ENCODE measurements at regions not wholly inside any gene's neighbourhood (a gene's known extent, or its start where the extent isn't known, plus 50 kb on each side); places are given as distances from the start of the nearest gene placed in this dataset.

- no peak for TF ChIP-seq CTCF (IDR thresholded peaks at IDR 0.05; ENCODE audit: control insufficient read depth, extremely low read depth, insufficient read depth)
- no peak for DNase-seq (ENCODE audit: low read depth)
- H3K4me3 ChIP-seq (ENCODE audit: low read depth, low read length) = no peak overlapping the region
These were observed 559.0 kb downstream of the TBC1D4 start for GRCh38 chr13:74922963-74923362.

- no peak for TF ChIP-seq CTCF (IDR thresholded peaks at IDR 0.05; ENCODE audit: control insufficient read depth, extremely low read depth, insufficient read depth)
- no peak for DNase-seq (ENCODE audit: low read depth)
These were observed 560.6 kb downstream of the TBC1D4 start for GRCh38 chr13:74921326-74921725.

GRCh38 chr13:74920920-74921319 is 561.0 kb downstream of the TBC1D4 start:
- no peak for DNase-seq (ENCODE audit: low read depth)
- no peak overlapping the region for H3K4me3 ChIP-seq (ENCODE audit: low read depth, low read length)
- no peak for TF ChIP-seq CTCF (IDR thresholded peaks at IDR 0.05; ENCODE audit: control insufficient read depth, extremely low read depth, insufficient read depth)

More at GRCh38 chr13:74921326-74921725, 560.6 kb downstream of the TBC1D4 start:
- no peak overlapping the region for H3K4me3 ChIP-seq (ENCODE audit: low read depth, low read length)

- DNase-seq (ENCODE audit: low read depth) = no peak
- no peak overlapping the region for H3K4me3 ChIP-seq (ENCODE audit: low read depth, low read length)
- no peak for TF ChIP-seq CTCF (IDR thresholded peaks at IDR 0.05; ENCODE audit: control insufficient read depth, extremely low read depth, insufficient read depth)
These were observed 561.6 kb downstream of the TBC1D4 start for GRCh38 chr13:74920361-74920760.

GRCh38 chr13:74919914-74920313 is 562.1 kb downstream of the TBC1D4 start:
- no peak overlapping the region for H3K4me3 ChIP-seq (ENCODE audit: low read depth, low read length)
- no peak for DNase-seq (ENCODE audit: low read depth)
- TF ChIP-seq CTCF (IDR thresholded peaks at IDR 0.05; ENCODE audit: control insufficient read depth, extremely low read depth, insufficient read depth) = no peak

- H3K4me3 ChIP-seq (ENCODE audit: low read depth, low read length) = no peak overlapping the region
- no peak for DNase-seq (ENCODE audit: low read depth)
- TF ChIP-seq CTCF (IDR thresholded peaks at IDR 0.05; ENCODE audit: control insufficient read depth, extremely low read depth, insufficient read depth) = no peak
These were observed 569.1 kb downstream of the TBC1D4 start for GRCh38 chr13:74912898-74913297.

- DNase-seq (ENCODE audit: low read depth) = no peak
- no peak overlapping the region for H3K4me3 ChIP-seq (ENCODE audit: low read depth, low read length)
- TF ChIP-seq CTCF (IDR thresholded peaks at IDR 0.05; ENCODE audit: control insufficient read depth, extremely low read depth, insufficient read depth) = no peak
These were observed 571.6 kb downstream of the TBC1D4 start for GRCh38 chr13:74910415-74910814.

All from LNCaP clone FGC (cell line).